Mesenchymal stem cell (in vitro differentiated cells and primary cell): ENCODE measurements at regions not wholly inside any gene's neighbourhood (a gene's known extent, or its start where the extent isn't known, plus 50 kb on each side); places are given as distances from the start of the nearest gene placed in this dataset.
A peak's percentile ranks its signal among the peaks of the same experiment; 100 is the strongest.

ENCODE experiments used
- DNase-seq: peaks from one replicate; pipeline ENCODE4 v3.0.0-alpha.2; 2013
- H2AFZ ChIP-seq: one replicate; pipeline ENCODE4 v1.6.1; 2013; ENCODE audit warnings: low read depth, mild to moderate bottlenecking, control low read depth, inconsistent platforms, low read length, moderate library complexity
- H2AK5ac ChIP-seq: 2 replicates; pipeline ENCODE4 v1.6.1; 2013; ENCODE audit warnings: low read length, moderate library complexity, mild to moderate bottlenecking, inconsistent platforms; ENCODE audit not compliant: severe bottlenecking
- H2BK120ac ChIP-seq: one replicate; pipeline ENCODE4 v1.6.1; 2013; ENCODE audit warnings: low read depth, mild to moderate bottlenecking, inconsistent platforms, low read length, moderate library complexity
- H2BK12ac ChIP-seq, 2 experiments: one replicate each; pipeline ENCODE4 v1.6.1; 2013; ENCODE audit warnings: inconsistent platforms in 2 of 2, low read length in 2 of 2, mild to moderate bottlenecking in 2 of 2, moderate library complexity in 2 of 2, control low read depth in 1 of 2
- H2BK15ac ChIP-seq: one replicate; pipeline ENCODE4 v1.6.1; 2013; ENCODE audit warnings: mild to moderate bottlenecking, low read depth, inconsistent platforms; ENCODE audit not compliant: poor library complexity, severe bottlenecking
- H2BK5ac ChIP-seq: 2 replicates; pipeline ENCODE4 v1.6.1; 2013; ENCODE audit warnings: low read depth, mild to moderate bottlenecking, low read length, control low read depth, inconsistent platforms; ENCODE audit not compliant: poor library complexity, severe bottlenecking
- H3K14ac ChIP-seq, 2 experiments: one replicate each; pipeline ENCODE4 v1.6.1; 2013; ENCODE audit warnings: inconsistent platforms in 2 of 2, low read length in 2 of 2, control low read depth in 1 of 2, mild to moderate bottlenecking in 1 of 2, moderate library complexity in 1 of 2
- H3K18ac ChIP-seq, 2 experiments: one replicate each; pipeline ENCODE4 v1.6.1; 2013; ENCODE audit warnings: inconsistent platforms in 2 of 2, low read length in 2 of 2, control low read depth in 1 of 2, low read depth in 1 of 2, mild to moderate bottlenecking in 1 of 2
- H3K23ac ChIP-seq, 2 experiments: one replicate each; pipeline ENCODE4 v1.6.1; 2013; ENCODE audit warnings: inconsistent platforms in 2 of 2, low read length in 2 of 2, mild to moderate bottlenecking in 2 of 2, moderate library complexity in 2 of 2, control low read depth in 1 of 2
- H3K27ac ChIP-seq: 2 replicates; pipeline ENCODE4 v1.5.1; 2013; ENCODE audit warnings: mild to moderate bottlenecking, moderate library complexity, low read length, control low read depth, inconsistent platforms; ENCODE audit not compliant: poor library complexity, severe bottlenecking
- H3K27me3 ChIP-seq, 2 experiments: 2 replicates each; pipeline versions ENCODE4 v1.6.1 to v1.7.0; 2013; ENCODE audit warnings: low read length in 2 of 2, mild to moderate bottlenecking in 2 of 2, moderate library complexity in 2 of 2, control low read depth in 1 of 2, inconsistent platforms in 1 of 2; ENCODE audit not compliant: control insufficient read depth in 1 of 2, insufficient read depth in 1 of 2
- H3K36me3 ChIP-seq, 2 experiments: 2 replicates each; pipeline versions ENCODE4 v1.6.1 to v1.7.0; 2013; ENCODE audit warnings: low read length in 2 of 2, control low read depth in 1 of 2, inconsistent platforms in 1 of 2, low read depth in 1 of 2, mild to moderate bottlenecking in 1 of 2; ENCODE audit not compliant: insufficient read depth in 2 of 2, control insufficient read depth in 1 of 2
- H3K4ac ChIP-seq, 2 experiments: one replicate each; pipeline ENCODE4 v1.6.1; 2013; ENCODE audit warnings: inconsistent platforms in 2 of 2, low read length in 2 of 2, mild to moderate bottlenecking in 2 of 2, moderate library complexity in 2 of 2, control low read depth in 1 of 2, low read depth in 1 of 2
- H3K4me1 ChIP-seq: 2 replicates; pipeline ENCODE4 v1.6.1; 2013; ENCODE audit warnings: low read depth, low read length, control low read depth; ENCODE audit not compliant: control insufficient read depth, insufficient read depth
- H3K4me2 ChIP-seq: 2 replicates; pipeline ENCODE4 v1.6.1; 2013; ENCODE audit warnings: low read length, mild to moderate bottlenecking, inconsistent platforms; ENCODE audit not compliant: poor library complexity, severe bottlenecking
- H3K4me3 ChIP-seq, 2 experiments: 2 replicates each; pipeline versions ENCODE4 v1.5.1 to v1.7.0; 2013; ENCODE audit warnings: low read length in 2 of 2, mild to moderate bottlenecking in 2 of 2, control low read depth in 1 of 2, low read depth in 1 of 2; ENCODE audit not compliant: insufficient read depth in 1 of 2
- H3K79me1 ChIP-seq: replicated peaks from 2 replicates; pipeline ENCODE4 v1.6.1; 2013; ENCODE audit warnings: mild to moderate bottlenecking, control low read depth, low read length, inconsistent platforms; ENCODE audit not compliant: poor library complexity, severe bottlenecking
- H3K9ac ChIP-seq: 2 replicates; pipeline ENCODE4 v1.7.0; 2013; ENCODE audit warnings: mild to moderate bottlenecking, low read length, moderate library complexity
- H3K9me3 ChIP-seq: 2 replicates; pipeline ENCODE4 v1.7.0; 2013; ENCODE audit warnings: mild to moderate bottlenecking, low read length; ENCODE audit not compliant: control insufficient read depth
- H4K8ac ChIP-seq: one replicate; pipeline ENCODE4 v1.6.1; 2013; ENCODE audit warnings: inconsistent platforms, mild to moderate bottlenecking, low read length, moderate library complexity
- H4K91ac ChIP-seq: one replicate; pipeline ENCODE4 v1.6.1; 2013; ENCODE audit warnings: mild to moderate bottlenecking, low read length, inconsistent platforms
- WGBS: methylation state at CpG from one replicate; pipeline ENCODE4 v1.1.7; 2013; ENCODE audit warnings: mixed read lengths; 5-methylcytosine and 5-hydroxymethylcytosine counted together

DNA sequence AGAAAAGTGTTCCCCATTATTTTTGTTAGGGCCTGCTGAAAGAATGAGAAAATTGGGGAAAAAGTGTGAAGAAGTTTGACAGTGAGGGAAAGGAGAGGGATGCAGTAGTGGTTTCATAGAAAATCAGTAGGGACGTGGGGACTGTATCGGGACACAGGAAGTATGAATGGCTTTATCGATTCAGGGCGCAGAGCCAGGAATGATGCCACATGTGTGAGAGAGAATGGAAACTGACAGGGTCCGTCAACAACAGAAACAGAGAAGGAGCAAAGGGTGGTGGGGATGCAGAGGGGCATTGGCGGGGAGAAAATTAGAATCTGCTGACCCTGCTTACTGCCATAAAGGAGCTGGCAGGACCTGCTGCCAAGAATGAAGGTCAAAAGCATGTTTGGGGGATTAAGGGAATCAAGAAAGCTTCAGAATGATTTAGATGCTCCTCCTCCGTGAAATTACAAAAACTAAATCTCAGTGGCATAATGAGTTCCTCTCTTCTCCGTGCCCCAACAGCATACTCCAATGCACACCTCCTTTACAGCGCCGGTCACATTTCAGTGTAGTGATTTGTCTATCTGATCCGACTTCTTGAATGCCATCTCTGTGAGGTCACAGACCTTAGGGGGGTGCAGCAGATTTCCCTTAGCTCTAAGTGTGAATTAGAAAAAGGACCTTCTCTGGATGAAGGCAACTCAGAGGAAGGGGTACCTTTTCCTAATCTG is 92.6 kb downstream of the EMP1 start:
- H3K9ac ChIP-seq = no peak overlapping the region
- no peak overlapping the region for H2BK12ac ChIP-seq
- H2BK120ac ChIP-seq = no peak overlapping the region
- no peak overlapping the region for H2AK5ac ChIP-seq
- no peak overlapping the region for H2BK15ac ChIP-seq
- H2AFZ ChIP-seq = no peak overlapping the region
- H3K27me3 ChIP-seq = peaks cover 0 to 17% of the 10 kb centered on the region in 2 experiments
- no peak overlapping the region for H3K14ac ChIP-seq
- no peak overlapping the region for H4K8ac ChIP-seq
- H3K36me3 ChIP-seq = no peaks in the 10 kb centered on the region
- no peak overlapping the region for H3K27ac ChIP-seq
- no peaks in the 10 kb centered on the region for H3K79me1 ChIP-seq
- no peak overlapping the region for H3K4me2 ChIP-seq
- H3K18ac ChIP-seq = no peak overlapping the region
- peak overlapping the region in 1 of 2 experiments; percentile 30 for H3K4me3 ChIP-seq
- H3K4ac ChIP-seq = no peak overlapping the region
- DNase-seq = no peak
- no peak overlapping the region for H3K23ac ChIP-seq
- H2BK5ac ChIP-seq = no peak overlapping the region
- 85% methylated on average over 9 of the region's 11 CpGs for WGBS
- H3K4me1 ChIP-seq = no peaks in the 10 kb centered on the region
- H4K91ac ChIP-seq = no peak overlapping the region
- H3K9me3 ChIP-seq = no peaks in the 10 kb centered on the region

DNA sequence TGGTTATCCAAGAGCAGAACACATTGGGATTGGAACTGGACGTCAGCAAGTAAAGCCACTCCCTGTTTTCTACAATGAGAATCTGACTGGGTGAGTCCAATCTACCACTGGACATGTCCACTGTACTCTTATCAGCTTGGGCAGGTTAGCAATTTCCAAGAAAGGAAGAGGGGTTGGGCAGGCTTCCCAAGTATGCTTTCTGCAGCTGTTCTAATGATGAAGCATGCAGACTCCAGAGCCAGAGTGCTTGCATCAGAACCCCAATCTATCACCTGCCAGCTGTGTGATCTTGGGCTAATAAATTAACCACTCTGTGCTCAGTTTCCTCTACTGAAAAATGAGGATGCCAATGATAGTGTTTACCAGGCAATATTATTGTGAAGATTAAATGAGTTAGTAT is 92.0 kb downstream of the EMP1 start:
- Histone ChIP-seq H3K4ac (no peak overlapping the region), H2AK5ac (no peak overlapping the region), H3K4me1 (no peaks in the 10 kb centered on the region), H3K27ac (no peak overlapping the region), H2BK15ac (no peak overlapping the region), H2AFZ (no peak overlapping the region), H2BK5ac (no peak overlapping the region), H3K4me3 (no peak overlapping the region), H3K27me3 (peaks cover 0 to 18% of the 10 kb centered on the region in 2 experiments), H3K18ac (no peak overlapping the region), H3K36me3 (no peaks in the 10 kb centered on the region), H2BK12ac (no peak overlapping the region), H3K79me1 (no peaks in the 10 kb centered on the region), H3K9ac (no peak overlapping the region), H2BK120ac (no peak overlapping the region), H3K23ac (no peak overlapping the region), H3K9me3 (no peaks in the 10 kb centered on the region), H4K8ac (no peak overlapping the region), H3K14ac (no peak overlapping the region), H4K91ac (no peak overlapping the region), H3K4me2 (no peak overlapping the region)
- 71% methylated on average over 1 of the region's 1 CpG for WGBS
- no peak for DNase-seq

DNA sequence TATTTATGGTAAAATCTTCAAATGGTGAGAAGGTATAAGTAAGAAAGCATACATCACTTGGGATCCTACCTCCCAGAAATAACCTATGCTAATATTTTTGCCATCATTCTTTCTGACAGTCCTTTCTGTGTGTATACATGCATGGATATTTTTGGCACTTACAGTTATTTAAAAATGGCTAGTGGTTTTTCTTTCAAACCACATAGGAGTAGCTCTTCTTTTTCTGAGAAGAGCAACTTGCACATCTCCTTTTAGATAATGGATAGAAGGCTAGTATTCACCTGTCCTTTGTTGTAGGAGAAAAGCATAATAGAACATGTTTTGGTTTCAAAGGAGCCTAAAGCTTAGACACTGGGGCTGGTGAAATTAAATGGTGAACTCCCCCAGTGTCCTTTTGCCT is 87.3 kb downstream of the EMP1 start:
- Histone ChIP-seq H3K18ac (no peak overlapping the region), H3K27ac (no peak overlapping the region), H2AFZ (no peak overlapping the region), H2BK12ac (no peak overlapping the region), H4K8ac (no peak overlapping the region), H3K23ac (no peak overlapping the region), H3K4me1 (no peaks in the 10 kb centered on the region), H2BK120ac (no peak overlapping the region), H3K14ac (no peak overlapping the region), H3K9me3 (peaks cover 7% of the 10 kb centered on the region), H3K9ac (no peak overlapping the region), H3K4me2 (no peak overlapping the region), H3K36me3 (no peaks in the 10 kb centered on the region), H3K4ac (no peak overlapping the region), H3K27me3 (peaks cover 0 to 45% of the 10 kb centered on the region in 2 experiments), H3K79me1 (no peaks in the 10 kb centered on the region), H4K91ac (no peak overlapping the region), H2BK5ac (no peak overlapping the region), H2AK5ac (no peak overlapping the region), H2BK15ac (no peak overlapping the region), H3K4me3 (no peak overlapping the region)
- no peak for DNase-seq

DNA sequence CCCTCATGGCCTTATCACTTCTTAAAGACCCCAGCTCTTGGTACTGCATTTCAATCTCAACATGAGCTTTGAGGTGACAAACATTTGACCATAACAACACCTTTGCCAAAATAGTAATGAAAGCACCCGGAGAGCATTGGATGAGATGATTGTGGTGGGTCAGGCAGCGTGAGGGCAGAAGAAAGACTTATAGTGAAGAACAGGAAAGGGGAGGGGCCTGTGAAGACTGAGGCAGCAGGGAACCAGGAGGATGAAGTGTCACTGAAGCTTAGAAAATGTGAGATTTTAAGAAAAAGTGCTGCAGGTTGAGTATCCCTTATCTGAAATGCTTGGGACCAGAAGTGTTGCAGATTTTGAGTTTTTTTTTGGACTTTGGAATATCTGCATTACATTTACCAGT is 86.3 kb downstream of the EMP1 start:
- WGBS = 71% methylated on average over 2 of the region's 2 CpGs
- Histone ChIP-seq H3K79me1 (no peaks in the 10 kb centered on the region), H3K9me3 (peaks cover 7% of the 10 kb centered on the region), H2BK12ac (no peak overlapping the region), H2BK120ac (no peak overlapping the region), H3K4ac (no peak overlapping the region), H3K27me3 (peaks cover 0 to 44% of the 10 kb centered on the region in 2 experiments), H3K14ac (no peak overlapping the region), H2AK5ac (no peak overlapping the region), H3K4me1 (peaks cover 5% of the 10 kb centered on the region), H2BK15ac (no peak overlapping the region), H3K18ac (no peak overlapping the region), H2AFZ (no peak overlapping the region), H3K27ac (no peak overlapping the region), H2BK5ac (no peak overlapping the region), H3K4me2 (no peak overlapping the region), H3K36me3 (no peaks in the 10 kb centered on the region), H4K8ac (no peak overlapping the region), H3K9ac (no peak overlapping the region), H3K23ac (no peak overlapping the region), H3K4me3 (no peak overlapping the region), H4K91ac (no peak overlapping the region)
- DNase-seq = no peak
